ENCODE measurements at regions not wholly inside any gene's neighbourhood (a gene's known extent, or its start where the extent isn't known, plus 50 kb on each side); places are given as distances from the start of the nearest gene placed in this dataset.

DNA sequence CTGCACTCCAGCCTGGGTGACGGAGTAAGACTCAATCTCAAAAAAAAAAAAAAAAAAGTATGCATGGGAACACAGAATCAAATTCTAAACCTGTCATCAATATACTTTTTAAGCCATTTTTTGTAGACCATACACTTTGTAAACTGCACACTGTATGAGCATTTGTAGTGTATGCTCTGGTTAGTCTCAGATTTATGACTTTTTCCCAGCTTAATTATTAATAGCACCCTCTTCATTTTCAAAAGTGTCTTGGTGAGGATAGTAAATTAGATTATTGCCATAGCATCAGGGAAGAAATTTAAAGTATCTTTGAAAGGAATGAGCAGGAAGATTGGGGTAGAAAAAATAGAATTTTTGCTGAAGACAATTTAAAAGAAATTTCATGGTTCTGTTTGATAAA is 330.8 kb upstream of the RSPO3 start:
- no TSS peak for BruUV-seq (replicated peaks)
- Mint-ChIP-seq H3K36me3 (ENCODE audit: insufficient read depth, unreplicated experiment) (no peaks in the 10 kb centered on the region), H3K27ac (ENCODE audit: low read depth, unreplicated experiment) (no peak overlapping the region), H3K9me3 (ENCODE audit: unreplicated experiment) (no peaks in the 10 kb centered on the region), H3K4me1 (ENCODE audit: insufficient read depth, unreplicated experiment) (no peaks in the 10 kb centered on the region), H3K27me3 (ENCODE audit: insufficient read depth, unreplicated experiment) (peaks cover 60% of the 10 kb centered on the region), H3K4me3 (ENCODE audit: unreplicated experiment) (no peak overlapping the region)
- intact Hi-C loops (cut with micrococcal nuclease), result no loop called here
- TF ChIP-seq, protein P1, sequence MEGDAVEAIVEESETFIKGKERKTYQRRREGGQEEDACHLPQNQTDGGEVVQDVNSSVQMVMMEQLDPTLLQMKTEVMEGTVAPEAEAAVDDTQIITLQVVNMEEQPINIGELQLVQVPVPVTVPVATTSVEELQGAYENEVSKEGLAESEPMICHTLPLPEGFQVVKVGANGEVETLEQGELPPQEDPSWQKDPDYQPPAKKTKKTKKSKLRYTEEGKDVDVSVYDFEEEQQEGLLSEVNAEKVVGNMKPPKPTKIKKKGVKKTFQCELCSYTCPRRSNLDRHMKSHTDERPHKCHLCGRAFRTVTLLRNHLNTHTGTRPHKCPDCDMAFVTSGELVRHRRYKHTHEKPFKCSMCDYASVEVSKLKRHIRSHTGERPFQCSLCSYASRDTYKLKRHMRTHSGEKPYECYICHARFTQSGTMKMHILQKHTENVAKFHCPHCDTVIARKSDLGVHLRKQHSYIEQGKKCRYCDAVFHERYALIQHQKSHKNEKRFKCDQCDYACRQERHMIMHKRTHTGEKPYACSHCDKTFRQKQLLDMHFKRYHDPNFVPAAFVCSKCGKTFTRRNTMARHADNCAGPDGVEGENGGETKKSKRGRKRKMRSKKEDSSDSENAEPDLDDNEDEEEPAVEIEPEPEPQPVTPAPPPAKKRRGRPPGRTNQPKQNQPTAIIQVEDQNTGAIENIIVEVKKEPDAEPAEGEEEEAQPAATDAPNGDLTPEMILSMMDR (IDR thresholded peaks at IDR 0.05; ENCODE audit: unreplicated experiment), result no peak
- POLR2A ChIA-PET, result no interaction called here
- CTCF ChIA-PET, result interaction anchor here (0.7 kb wide), 1 partner anchor 264 kb away, joined by 3 read pairs; no protein-coding TSS in a partner anchor
- DNase-seq (ENCODE audit: unreplicated experiment), result no peak

DNA sequence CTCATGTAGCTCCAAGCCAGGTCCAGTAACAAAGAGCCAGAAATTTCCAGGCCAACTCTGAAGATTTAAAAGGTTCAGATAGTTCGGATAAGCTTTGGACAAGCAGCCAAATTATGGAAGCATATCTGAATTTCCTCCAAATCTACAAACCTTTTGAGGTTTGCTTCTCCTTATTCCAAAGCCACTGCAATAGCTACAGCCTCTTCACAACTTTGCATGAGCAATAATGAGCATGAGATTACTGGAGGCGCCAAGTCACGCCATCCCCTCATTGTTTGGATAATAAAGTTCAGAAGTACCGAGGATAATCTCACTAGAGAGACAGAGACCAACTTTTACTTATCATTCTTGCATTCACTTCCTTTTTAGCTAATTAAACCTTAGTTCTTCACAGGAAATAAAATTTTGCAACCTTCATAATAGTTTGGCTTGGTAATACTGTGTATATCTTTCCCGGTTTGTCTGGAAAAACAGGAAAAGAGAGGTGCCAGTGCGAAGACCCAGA is 329.6 kb upstream of the RSPO3 start:
- TF ChIP-seq, protein P1 (IDR thresholded peaks at IDR 0.05; ENCODE audit: unreplicated experiment), result no peak
- Mint-ChIP-seq H3K27ac (ENCODE audit: low read depth, unreplicated experiment) (no peak overlapping the region), H3K4me1 (ENCODE audit: insufficient read depth, unreplicated experiment) (no peaks in the 10 kb centered on the region), H3K9me3 (ENCODE audit: unreplicated experiment) (no peaks in the 10 kb centered on the region), H3K36me3 (ENCODE audit: insufficient read depth, unreplicated experiment) (no peaks in the 10 kb centered on the region), H3K4me3 (ENCODE audit: unreplicated experiment) (no peak overlapping the region), H3K27me3 (ENCODE audit: insufficient read depth, unreplicated experiment) (peaks cover 48% of the 10 kb centered on the region)
- intact Hi-C loops (cut with micrococcal nuclease), result no loop called here
- ChIA-PET CTCF (interaction anchor here (0.7 kb wide), 1 partner anchor 394 kb away, joined by 3 read pairs; no protein-coding TSS in a partner anchor), POLR2A (no interaction called here)
- DNase-seq (ENCODE audit: unreplicated experiment), result no peak
- no TSS peak for BruUV-seq (replicated peaks)

DNA sequence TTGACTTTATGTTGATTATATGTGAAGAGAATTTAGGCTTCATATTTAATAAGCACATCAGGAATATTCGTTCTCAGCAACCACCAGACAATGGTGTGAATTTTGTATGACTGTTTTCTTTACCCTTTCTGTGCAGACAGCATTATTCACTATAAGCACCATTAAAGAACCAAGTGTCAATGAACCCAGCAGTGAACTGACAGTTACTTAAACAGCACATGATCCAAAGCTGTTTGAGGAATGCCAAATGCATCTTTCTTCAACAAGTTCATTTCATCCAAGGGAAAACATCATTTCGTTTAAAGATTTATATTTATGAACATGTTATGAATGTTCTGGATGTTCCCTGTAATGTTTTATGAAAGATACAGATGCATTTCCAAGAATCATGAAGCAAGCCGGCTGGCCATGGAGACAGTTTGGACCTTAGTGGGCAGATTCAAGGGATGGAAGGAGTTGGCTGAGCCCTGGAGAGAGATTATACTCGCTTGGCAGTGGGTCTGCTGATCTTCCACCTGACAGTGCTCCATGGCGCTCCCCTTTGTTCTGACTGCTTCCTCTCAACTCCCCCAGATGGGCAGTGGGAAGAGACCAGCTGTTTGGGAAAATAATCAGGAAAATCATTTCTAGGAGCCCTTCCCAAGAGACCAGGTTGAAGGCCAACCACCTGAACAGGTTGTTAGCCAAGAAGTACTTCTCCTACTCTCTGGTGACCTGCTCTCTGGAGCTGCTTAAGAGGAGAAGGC is 326.0 kb upstream of the RSPO3 start:
- intact Hi-C loops (cut with micrococcal nuclease), result no loop called here
- no peak overlapping the region for H3K4me3 Mint-ChIP-seq (ENCODE audit: unreplicated experiment)
- no peak overlapping the region for H3K27ac Mint-ChIP-seq (ENCODE audit: low read depth, unreplicated experiment)
- no peak for DNase-seq (ENCODE audit: unreplicated experiment)
- H3K36me3 Mint-ChIP-seq (ENCODE audit: insufficient read depth, unreplicated experiment), result no peaks in the 10 kb centered on the region
- ChIA-PET POLR2A (no interaction called here), CTCF (interaction anchor here (1.2 kb wide), 1 partner anchor 11 kb away, joined by 3 read pairs; no protein-coding TSS in a partner anchor)
- H3K27me3 Mint-ChIP-seq (ENCODE audit: insufficient read depth, unreplicated experiment), result peaks cover 37% of the 10 kb centered on the region
- no peaks in the 10 kb centered on the region for H3K4me1 Mint-ChIP-seq (ENCODE audit: insufficient read depth, unreplicated experiment)
- TF ChIP-seq, protein P1 (IDR thresholded peaks at IDR 0.05; ENCODE audit: unreplicated experiment), result no peak
- H3K9me3 Mint-ChIP-seq (ENCODE audit: unreplicated experiment), result no peaks in the 10 kb centered on the region
- no TSS peak for BruUV-seq (replicated peaks)

DNA sequence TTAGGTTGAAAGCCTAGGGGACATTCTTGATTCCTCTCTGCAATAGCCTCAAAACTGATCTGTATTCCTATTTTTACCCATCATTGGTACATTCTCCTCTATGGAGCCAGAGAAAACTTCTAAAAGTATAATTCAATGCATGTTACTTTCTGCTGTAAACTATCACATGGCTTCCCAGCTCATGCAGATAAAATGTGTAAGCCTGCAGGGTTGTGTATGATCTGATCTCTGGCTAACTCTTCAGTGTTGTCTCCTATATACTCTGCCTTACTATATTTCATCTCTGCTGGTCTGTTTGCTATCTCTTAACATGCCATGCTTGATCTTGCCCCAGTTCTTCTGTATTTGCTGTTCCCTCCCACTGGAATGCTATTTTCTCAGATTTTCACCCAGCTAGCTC is 323.3 kb upstream of the RSPO3 start:
- Mint-ChIP-seq H3K4me1 (ENCODE audit: insufficient read depth, unreplicated experiment) (no peaks in the 10 kb centered on the region), H3K27me3 (ENCODE audit: insufficient read depth, unreplicated experiment) (peaks cover 36% of the 10 kb centered on the region), H3K27ac (ENCODE audit: low read depth, unreplicated experiment) (no peak overlapping the region), H3K36me3 (ENCODE audit: insufficient read depth, unreplicated experiment) (no peaks in the 10 kb centered on the region), H3K4me3 (ENCODE audit: unreplicated experiment) (no peak overlapping the region), H3K9me3 (ENCODE audit: unreplicated experiment) (no peaks in the 10 kb centered on the region)
- intact Hi-C loops (cut with micrococcal nuclease), result no loop called here
- DNase-seq (ENCODE audit: unreplicated experiment), result no peak
- ChIA-PET CTCF (no interaction called here), POLR2A (no interaction called here)
- TF ChIP-seq, protein P1 (IDR thresholded peaks at IDR 0.05; ENCODE audit: unreplicated experiment), result no peak
- no TSS peak for BruUV-seq (replicated peaks)

Data from MCF 10A (cell line).